ENCODE measurements at regions not wholly inside any gene's neighbourhood (a gene's known extent, or its start where the extent isn't known, plus 50 kb on each side); places are given as distances from the start of the nearest gene placed in this dataset.

DNA sequence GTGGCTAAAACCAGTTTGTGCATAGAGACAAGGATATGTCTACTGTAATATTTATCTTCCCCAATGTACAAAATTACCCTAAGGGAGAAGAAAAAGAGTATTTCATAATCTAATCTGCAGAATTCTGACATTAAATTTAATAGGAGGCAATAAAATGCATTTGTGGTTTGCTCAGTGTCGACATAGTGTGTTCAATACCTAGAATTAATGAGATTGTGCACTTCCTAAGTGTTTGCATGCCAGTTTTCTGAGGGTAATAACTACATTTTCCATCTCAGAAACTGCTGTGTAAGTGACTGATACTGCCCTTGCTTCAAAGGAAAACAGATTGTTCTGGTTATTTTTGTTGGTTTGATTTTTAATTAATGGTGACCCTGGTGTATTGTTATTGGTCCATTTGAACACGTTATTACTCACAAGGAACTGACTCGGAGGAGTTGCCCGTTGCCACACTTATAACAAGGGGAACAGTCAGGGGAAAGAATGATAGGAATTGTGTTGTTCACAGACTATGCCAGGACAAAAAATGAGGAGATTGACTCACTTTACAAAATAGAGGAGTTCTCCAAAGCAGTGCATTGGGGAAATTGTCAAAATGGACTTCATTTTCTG is 960.3 kb upstream of the TMEM132C start (continued):
- TF ChIP-seq, protein P1, sequence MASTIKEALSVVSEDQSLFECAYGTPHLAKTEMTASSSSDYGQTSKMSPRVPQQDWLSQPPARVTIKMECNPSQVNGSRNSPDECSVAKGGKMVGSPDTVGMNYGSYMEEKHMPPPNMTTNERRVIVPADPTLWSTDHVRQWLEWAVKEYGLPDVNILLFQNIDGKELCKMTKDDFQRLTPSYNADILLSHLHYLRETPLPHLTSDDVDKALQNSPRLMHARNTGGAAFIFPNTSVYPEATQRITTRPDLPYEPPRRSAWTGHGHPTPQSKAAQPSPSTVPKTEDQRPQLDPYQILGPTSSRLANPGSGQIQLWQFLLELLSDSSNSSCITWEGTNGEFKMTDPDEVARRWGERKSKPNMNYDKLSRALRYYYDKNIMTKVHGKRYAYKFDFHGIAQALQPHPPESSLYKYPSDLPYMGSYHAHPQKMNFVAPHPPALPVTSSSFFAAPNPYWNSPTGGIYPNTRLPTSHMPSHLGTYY (CRISPR knock-in tag; IDR thresholded peaks at IDR 0.05) = no peak

DNA sequence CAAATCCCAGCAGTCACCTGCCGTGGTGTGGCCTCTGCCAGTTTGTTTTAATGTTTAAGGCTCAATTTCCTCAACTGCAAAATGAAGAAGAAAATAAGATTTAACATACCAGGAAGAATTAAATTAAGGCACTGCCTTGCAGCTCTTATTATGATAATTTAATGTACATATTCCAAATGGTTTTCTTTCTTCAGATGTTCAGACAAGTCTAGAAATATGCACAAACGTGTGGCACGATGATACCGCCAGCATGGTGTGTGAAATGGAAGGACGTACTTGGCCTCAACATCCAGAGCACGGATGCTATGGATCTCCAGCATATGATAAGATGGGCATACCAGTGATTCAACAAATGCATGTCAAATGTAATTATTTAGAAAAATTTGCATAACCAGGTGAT is 959.4 kb upstream of the TMEM132C start:
- no peak for ATAC-seq
- DNase-seq (ENCODE audit: low spot score) = no peak
- POLR2A ChIA-PET = no interaction called here
- Mint-ChIP-seq H3K4me1 (no peaks in the 10 kb centered on the region), H3K27ac (no peak overlapping the region), H3K4me3 (no peak overlapping the region), H3K9me3 (peaks cover 87% of the 10 kb centered on the region), H3K36me3 (peaks cover 66% of the 10 kb centered on the region), H3K27me3 (ENCODE audit: low read depth) (peaks cover 7% of the 10 kb centered on the region)
- CTCF ChIA-PET = no interaction called here
- TF ChIP-seq NR3C1 (CRISPR knock-in tag; conservative IDR thresholded peaks at IDR 0.05; ENCODE audit: low read depth) (no peak), NFATC4 (CRISPR knock-in tag; IDR thresholded peaks at IDR 0.05) (no peak)
- TF ChIP-seq, protein P2, sequence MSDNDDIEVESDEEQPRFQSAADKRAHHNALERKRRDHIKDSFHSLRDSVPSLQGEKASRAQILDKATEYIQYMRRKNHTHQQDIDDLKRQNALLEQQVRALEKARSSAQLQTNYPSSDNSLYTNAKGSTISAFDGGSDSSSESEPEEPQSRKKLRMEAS (CRISPR knock-in tag; IDR thresholded peaks at IDR 0.05) = no peak
- TF ChIP-seq, protein P3, sequence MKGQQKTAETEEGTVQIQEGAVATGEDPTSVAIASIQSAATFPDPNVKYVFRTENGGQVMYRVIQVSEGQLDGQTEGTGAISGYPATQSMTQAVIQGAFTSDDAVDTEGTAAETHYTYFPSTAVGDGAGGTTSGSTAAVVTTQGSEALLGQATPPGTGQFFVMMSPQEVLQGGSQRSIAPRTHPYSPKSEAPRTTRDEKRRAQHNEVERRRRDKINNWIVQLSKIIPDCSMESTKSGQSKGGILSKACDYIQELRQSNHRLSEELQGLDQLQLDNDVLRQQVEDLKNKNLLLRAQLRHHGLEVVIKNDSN (CRISPR knock-in tag; IDR thresholded peaks at IDR 0.05) = no peak

DNA sequence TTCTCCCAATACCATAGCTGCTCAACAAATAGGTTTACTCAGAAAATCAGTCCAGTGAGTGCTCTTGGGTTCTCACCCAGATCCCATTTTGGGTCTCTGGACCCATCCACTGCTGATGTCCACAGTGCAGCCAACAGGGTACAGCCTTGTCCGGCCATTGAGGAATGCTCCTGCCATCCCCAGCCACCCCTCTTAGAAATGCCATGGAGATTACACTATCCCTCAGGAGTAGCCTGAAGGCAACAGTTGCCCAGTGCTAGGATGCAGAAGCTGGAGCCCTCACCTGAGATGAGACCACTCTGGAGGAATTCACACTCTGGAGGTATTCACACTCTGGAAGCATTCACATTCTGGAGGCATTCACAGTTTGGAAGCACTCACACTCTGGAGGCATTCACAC is 958.8 kb upstream of the TMEM132C start:
- ATAC-seq (no peak), DNase-seq (ENCODE audit: low spot score) (no peak)
- no peaks in the 10 kb centered on the region for H3K4me1 Mint-ChIP-seq
- CTCF ChIA-PET = no interaction called here
- peaks cover 67% of the 10 kb centered on the region for H3K36me3 Mint-ChIP-seq
- peaks cover 7% of the 10 kb centered on the region for H3K27me3 Mint-ChIP-seq (ENCODE audit: low read depth)
- POLR2A ChIA-PET = no interaction called here
- peaks cover 87% of the 10 kb centered on the region for H3K9me3 Mint-ChIP-seq
- TF ChIP-seq, protein P4, sequence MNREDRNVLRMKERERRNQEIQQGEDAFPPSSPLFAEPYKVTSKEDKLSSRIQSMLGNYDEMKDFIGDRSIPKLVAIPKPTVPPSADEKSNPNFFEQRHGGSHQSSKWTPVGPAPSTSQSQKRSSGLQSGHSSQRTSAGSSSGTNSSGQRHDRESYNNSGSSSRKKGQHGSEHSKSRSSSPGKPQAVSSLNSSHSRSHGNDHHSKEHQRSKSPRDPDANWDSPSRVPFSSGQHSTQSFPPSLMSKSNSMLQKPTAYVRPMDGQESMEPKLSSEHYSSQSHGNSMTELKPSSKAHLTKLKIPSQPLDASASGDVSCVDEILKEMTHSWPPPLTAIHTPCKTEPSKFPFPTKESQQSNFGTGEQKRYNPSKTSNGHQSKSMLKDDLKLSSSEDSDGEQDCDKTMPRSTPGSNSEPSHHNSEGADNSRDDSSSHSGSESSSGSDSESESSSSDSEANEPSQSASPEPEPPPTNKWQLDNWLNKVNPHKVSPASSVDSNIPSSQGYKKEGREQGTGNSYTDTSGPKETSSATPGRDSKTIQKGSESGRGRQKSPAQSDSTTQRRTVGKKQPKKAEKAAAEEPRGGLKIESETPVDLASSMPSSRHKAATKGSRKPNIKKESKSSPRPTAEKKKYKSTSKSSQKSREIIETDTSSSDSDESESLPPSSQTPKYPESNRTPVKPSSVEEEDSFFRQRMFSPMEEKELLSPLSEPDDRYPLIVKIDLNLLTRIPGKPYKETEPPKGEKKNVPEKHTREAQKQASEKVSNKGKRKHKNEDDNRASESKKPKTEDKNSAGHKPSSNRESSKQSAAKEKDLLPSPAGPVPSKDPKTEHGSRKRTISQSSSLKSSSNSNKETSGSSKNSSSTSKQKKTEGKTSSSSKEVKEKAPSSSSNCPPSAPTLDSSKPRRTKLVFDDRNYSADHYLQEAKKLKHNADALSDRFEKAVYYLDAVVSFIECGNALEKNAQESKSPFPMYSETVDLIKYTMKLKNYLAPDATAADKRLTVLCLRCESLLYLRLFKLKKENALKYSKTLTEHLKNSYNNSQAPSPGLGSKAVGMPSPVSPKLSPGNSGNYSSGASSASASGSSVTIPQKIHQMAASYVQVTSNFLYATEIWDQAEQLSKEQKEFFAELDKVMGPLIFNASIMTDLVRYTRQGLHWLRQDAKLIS (CRISPR knock-in tag; IDR thresholded peaks at IDR 0.05; ENCODE audit: borderline replicate concordance) = no peak
- no peak for TF ChIP-seq NR3C1 (CRISPR knock-in tag; conservative IDR thresholded peaks at IDR 0.05; ENCODE audit: low read depth)
- no peak overlapping the region for H3K4me3 Mint-ChIP-seq
- H3K27ac Mint-ChIP-seq = no peak overlapping the region

DNA sequence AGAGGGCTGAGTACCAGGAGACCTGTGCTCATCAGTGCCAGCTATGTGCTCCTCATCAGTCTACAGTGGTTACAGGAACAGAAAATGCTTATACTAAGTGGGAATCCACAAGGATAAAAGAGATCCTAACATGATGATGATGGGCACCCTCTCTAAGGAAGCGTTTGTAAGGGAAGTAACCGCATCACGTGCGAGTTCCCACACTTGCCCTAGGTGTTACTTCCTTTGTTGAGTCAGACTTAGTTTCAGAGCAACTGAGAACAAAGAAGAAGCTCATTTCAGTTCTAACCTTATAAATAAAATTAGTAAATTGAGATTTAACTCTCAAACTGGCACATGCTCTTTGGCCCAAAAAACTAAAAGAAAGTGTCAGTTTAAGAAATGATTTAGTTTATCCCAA is 956.4 kb upstream of the TMEM132C start:
- ATAC-seq (no peak), DNase-seq (ENCODE audit: low spot score) (no peak)
- Mint-ChIP-seq H3K9me3 (peaks cover 82% of the 10 kb centered on the region), H3K4me3 (no peak overlapping the region), H3K4me1 (no peaks in the 10 kb centered on the region), H3K27me3 (ENCODE audit: low read depth) (peaks cover 3% of the 10 kb centered on the region; the same call in 1 of the 2 replicates), H3K27ac (no peak overlapping the region), H3K36me3 (peaks cover 65% of the 10 kb centered on the region)
- CTCF ChIA-PET = no interaction called here
- TF ChIP-seq ZNF232 (CRISPR knock-in tag; IDR thresholded peaks at IDR 0.05) = no peak
- POLR2A ChIA-PET = no interaction called here

DNA sequence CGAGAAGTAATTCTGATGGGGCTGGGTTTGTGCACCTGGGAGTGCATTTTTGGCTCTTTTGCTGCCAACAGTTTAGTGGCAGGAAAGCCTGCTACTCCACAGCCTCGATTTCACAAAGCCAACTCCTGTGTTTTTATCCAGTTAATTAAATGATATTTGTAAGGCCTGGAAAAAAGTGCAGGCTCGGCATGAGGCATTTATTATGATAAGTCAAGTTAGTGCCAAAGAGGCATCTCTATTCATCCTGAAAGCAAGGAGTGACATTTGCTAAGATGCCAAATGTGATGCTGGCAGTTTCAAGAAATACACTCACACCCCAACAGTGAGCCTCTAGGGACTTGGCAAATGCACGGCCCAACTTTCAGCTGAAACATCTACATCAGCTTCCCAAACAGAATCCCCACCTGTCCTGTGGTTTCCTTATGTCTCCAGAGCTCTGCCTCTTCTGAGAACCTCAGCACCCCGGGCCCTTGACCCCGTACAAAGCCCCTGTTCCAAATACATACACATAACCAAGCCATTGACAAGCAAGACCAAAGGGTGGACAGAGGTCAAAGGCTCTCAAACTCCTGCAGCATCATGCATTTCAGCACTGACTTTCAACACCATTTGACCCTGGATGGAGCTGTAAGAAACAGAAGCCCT is 955.1 kb upstream of the TMEM132C start:
- no peak for DNase-seq (ENCODE audit: low spot score)
- peaks cover 79% of the 10 kb centered on the region for H3K9me3 Mint-ChIP-seq
- ChIA-PET CTCF (no interaction called here), POLR2A (no interaction called here)
- no peaks in the 10 kb centered on the region for H3K4me1 Mint-ChIP-seq
- no peak for ATAC-seq
- H3K4me3 Mint-ChIP-seq = no peak overlapping the region
- peaks cover 56% of the 10 kb centered on the region for H3K36me3 Mint-ChIP-seq
- H3K27me3 Mint-ChIP-seq (ENCODE audit: low read depth) = peaks cover 3% of the 10 kb centered on the region; the same call in 1 of the 2 replicates
- no peak overlapping the region for H3K27ac Mint-ChIP-seq
- no peak for TF ChIP-seq ZNF263 (CRISPR knock-in tag; IDR thresholded peaks at IDR 0.05; ENCODE audit: low read depth)
- TF ChIP-seq CBFB (CRISPR knock-in tag; IDR thresholded peaks at IDR 0.05; ENCODE audit: low read depth) = no peak
- TF ChIP-seq FOXP1 (CRISPR knock-in tag; IDR thresholded peaks at IDR 0.05; ENCODE audit: borderline replicate concordance) = no peak
- TF ChIP-seq ZBTB21 (CRISPR knock-in tag; IDR thresholded peaks at IDR 0.05; ENCODE audit: borderline replicate concordance) = no peak
- TF ChIP-seq, protein P5, sequence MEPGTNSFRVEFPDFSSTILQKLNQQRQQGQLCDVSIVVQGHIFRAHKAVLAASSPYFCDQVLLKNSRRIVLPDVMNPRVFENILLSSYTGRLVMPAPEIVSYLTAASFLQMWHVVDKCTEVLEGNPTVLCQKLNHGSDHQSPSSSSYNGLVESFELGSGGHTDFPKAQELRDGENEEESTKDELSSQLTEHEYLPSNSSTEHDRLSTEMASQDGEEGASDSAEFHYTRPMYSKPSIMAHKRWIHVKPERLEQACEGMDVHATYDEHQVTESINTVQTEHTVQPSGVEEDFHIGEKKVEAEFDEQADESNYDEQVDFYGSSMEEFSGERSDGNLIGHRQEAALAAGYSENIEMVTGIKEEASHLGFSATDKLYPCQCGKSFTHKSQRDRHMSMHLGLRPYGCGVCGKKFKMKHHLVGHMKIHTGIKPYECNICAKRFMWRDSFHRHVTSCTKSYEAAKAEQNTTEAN (CRISPR knock-in tag; IDR thresholded peaks at IDR 0.05) = no peak
- TF ChIP-seq, protein P6, sequence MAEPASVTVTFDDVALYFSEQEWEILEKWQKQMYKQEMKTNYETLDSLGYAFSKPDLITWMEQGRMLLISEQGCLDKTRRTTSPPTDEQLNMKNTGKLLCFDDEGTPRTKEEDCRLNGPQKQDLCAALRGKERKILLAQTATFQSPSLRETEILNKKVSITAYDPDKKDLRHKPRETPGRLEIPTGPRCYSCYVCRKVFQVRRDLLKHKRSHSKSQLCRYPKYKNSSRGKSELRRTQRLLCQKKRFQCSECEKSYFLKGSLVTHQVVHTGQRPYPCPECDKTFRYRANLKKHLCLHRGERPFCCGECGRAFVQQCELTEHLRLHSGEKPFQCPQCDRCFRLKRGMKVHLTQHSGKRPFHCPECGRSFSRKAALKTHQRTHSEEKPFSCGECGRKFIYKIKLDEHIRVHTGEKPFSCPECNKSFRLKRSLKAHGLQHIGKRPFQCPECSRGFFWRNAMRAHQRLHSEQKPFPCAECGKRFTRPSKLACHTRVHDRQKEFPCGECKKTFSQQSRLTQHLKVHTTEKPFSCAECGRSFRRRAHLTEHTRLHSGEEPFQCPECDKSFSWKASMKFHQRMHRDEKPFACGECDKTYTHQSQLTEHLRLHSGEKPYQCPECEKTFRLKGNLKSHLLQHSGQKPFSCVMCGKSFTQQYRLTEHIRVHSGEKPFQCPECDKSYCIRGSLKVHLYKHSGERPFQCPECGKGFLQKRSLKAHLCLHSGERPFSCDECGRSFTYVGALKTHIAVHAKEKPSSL (CRISPR knock-in tag; conservative IDR thresholded peaks at IDR 0.05) = no peak
